ENCODE measurements at regions not wholly inside any gene's neighbourhood (a gene's known extent, or its start where the extent isn't known, plus 50 kb on each side); places are given as distances from the start of the nearest gene placed in this dataset.

- no peak for TF ChIP-seq CTCF (conservative IDR thresholded peaks at IDR 0.05 in 1 of 2, IDR thresholded peaks at IDR 0.05 in 1 of 2; ENCODE audit: low read depth in 1 of 2, low read length in 2 of 2)
- TF ChIP-seq EZH2 (IDR thresholded peaks at IDR 0.05; ENCODE audit: low read length, missing control alignments) = no peak
Measured at GRCh38 chr22:34294476-34294875, 374.2 kb upstream of the LARGE1 start.
